Brain microvascular endothelial cell (primary cell): ENCODE measurements at regions not wholly inside any gene's neighbourhood (a gene's known extent, or its start where the extent isn't known, plus 50 kb on each side); places are given as distances from the start of the nearest gene placed in this dataset.
"Not testable (repeated sequence)": the region's sequence is repeated elsewhere in the genome, so short reads cannot be mapped to it uniquely, and the experiment has no call there.

Experiments
- DNase-seq: peaks from one replicate; pipeline ENCODE4 v3.0.0-alpha.2; 2020
- H3K27ac ChIP-seq: fragments of 250-450 bp; sonication (Bioruptor Pico); 2 replicates; pipeline ENCODE4 v1.5.1; 2020; ENCODE audit warnings: mild to moderate bottlenecking, moderate library complexity
- H3K27me3 ChIP-seq: fragments of 250-450 bp; sonication (Bioruptor Pico); replicated peaks from 2 replicates; pipeline ENCODE4 v1.5.1; 2020; ENCODE audit warnings: mild to moderate bottlenecking
- H3K36me3 ChIP-seq: fragments of 250-450 bp; sonication (Bioruptor Pico); replicated peaks from 2 replicates; pipeline ENCODE4 v1.5.1; 2020; ENCODE audit warnings: mild to moderate bottlenecking
- H3K4me3 ChIP-seq: 2 replicates; pipeline ENCODE4 v1.5.1; 2011; ENCODE audit warnings: low read depth, mild to moderate bottlenecking, control low read depth, low read length, moderate library complexity
- CTCF ChIP-seq: IDR thresholded peaks from 2 replicates; pipeline ENCODE4 v1.5.1; 2011; ENCODE audit warnings: low read depth, mild to moderate bottlenecking, moderate library complexity, low read length, control low read depth, inconsistent platforms; ENCODE audit errors: missing control alignments
- in situ Hi-C: cut with HindIII; loops from 2 replicates; pipeline ENCODE4 v1.10.0; 2017; ENCODE audit warnings: low sequenced_read_pairs, low pct_ligation_motif_present

GRCh38 chrX:144214651-144215050 is 330.8 kb downstream of the UBE2NL start:
- no peak overlapping the region for H3K4me3 ChIP-seq
- in situ Hi-C loops = no loop called here

GRCh38 chrX:144219035-144219434 is 335.2 kb downstream of the UBE2NL start:
- TF ChIP-seq CTCF = no peak
- Histone ChIP-seq H3K27ac (no peak overlapping the region), H3K36me3 (no peaks in the 10 kb centered on the region), H3K4me3 (no peak overlapping the region), H3K27me3 (no peaks in the 10 kb centered on the region)
- no peak for DNase-seq
- in situ Hi-C loops = no loop called here

More at GRCh38 chrX:144214651-144215050, 330.8 kb downstream of the UBE2NL start:
- no peaks in the 10 kb centered on the region for H3K27me3 ChIP-seq
- H3K36me3 ChIP-seq = no peaks in the 10 kb centered on the region
- TF ChIP-seq CTCF = no peak
- DNase-seq = no peak
- H3K27ac ChIP-seq = no peak overlapping the region

- H3K4me3 ChIP-seq, DNase-seq, in situ Hi-C loops, H3K27ac ChIP-seq, H3K27me3 ChIP-seq, H3K36me3 ChIP-seq: not testable (repeated sequence)
These were observed 347.4 kb downstream of the UBE2NL start for GRCh38 chrX:144231116-144231785.

- in situ Hi-C loops = no loop called here
- no peak overlapping the region for H3K4me3 ChIP-seq
- H3K36me3 ChIP-seq = no peaks in the 10 kb centered on the region
- H3K27me3 ChIP-seq = no peaks in the 10 kb centered on the region
- H3K27ac ChIP-seq = no peak overlapping the region
- no peak for TF ChIP-seq CTCF
- DNase-seq = no peak
These were observed 369.5 kb downstream of the UBE2NL start for GRCh38 chrX:144253356-144253755.

GRCh38 chrX:144259054-144259453 is 375.2 kb downstream of the UBE2NL start:
- DNase-seq = no peak
- H3K4me3 ChIP-seq = no peak overlapping the region
- no peak overlapping the region for H3K27ac ChIP-seq
- no peaks in the 10 kb centered on the region for H3K27me3 ChIP-seq
- in situ Hi-C loops = no loop called here
- no peaks in the 10 kb centered on the region for H3K36me3 ChIP-seq
- TF ChIP-seq CTCF = no peak

GRCh38 chrX:144265641-144266040 is 381.8 kb downstream of the UBE2NL start:
- H3K27me3 ChIP-seq = no peaks in the 10 kb centered on the region
- in situ Hi-C loops = no loop called here
- no peak overlapping the region for H3K27ac ChIP-seq
- TF ChIP-seq CTCF = no peak
- DNase-seq = no peak
- H3K36me3 ChIP-seq = no peaks in the 10 kb centered on the region
- H3K4me3 ChIP-seq = no peak overlapping the region
